ENCODE measurements at regions not wholly inside any gene's neighbourhood (a gene's known extent, or its start where the extent isn't known, plus 50 kb on each side); places are given as distances from the start of the nearest gene placed in this dataset.
"Not testable (repeated sequence)": the region's sequence is repeated elsewhere in the genome, so short reads cannot be mapped to it uniquely, and the experiment has no call there.

DNA sequence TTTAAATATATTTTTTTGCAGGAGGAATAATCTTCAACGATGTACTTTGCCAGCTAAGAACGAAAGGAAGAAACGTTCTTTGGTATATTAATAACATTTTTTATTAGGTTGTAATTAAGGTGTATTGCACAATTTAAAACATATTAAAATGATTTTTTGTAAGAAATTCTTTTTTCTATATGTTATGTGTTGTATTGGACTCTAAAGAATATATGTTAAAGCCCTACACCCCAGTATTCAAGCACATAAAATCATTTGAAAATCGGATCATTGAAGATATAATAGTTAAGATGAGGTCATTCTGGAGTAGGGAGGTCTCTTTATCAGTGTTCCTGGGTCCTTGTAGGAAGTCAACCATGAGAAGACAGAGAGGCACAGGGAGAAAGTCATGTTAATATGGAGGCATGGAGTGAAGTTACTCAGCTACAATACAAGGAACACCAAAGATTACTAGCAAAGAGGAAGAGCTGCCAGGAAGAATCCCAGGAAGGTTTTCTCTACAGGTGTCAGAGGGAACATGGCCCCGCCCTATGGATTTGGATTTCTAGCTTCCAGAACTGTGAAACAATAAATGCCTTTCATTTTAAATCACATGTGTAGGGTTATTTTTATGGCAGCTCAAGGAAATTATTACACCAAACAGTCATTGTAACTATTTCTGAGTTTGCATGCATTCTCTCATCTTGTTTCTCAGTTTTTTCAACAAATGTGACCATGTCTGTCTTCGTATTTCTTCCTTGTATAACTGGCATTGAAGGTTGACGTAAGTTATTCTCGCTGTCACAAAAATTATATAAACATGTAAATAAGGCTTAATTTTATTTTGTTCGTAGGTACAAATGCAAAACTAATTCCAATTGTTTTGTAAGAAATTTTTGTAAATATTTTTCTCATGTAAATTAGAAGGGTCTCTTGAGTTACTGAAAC, 75.4 kb upstream of the VPREB1 start:
- DNase-seq (ENCODE audit: low spot score): no peak

DNA sequence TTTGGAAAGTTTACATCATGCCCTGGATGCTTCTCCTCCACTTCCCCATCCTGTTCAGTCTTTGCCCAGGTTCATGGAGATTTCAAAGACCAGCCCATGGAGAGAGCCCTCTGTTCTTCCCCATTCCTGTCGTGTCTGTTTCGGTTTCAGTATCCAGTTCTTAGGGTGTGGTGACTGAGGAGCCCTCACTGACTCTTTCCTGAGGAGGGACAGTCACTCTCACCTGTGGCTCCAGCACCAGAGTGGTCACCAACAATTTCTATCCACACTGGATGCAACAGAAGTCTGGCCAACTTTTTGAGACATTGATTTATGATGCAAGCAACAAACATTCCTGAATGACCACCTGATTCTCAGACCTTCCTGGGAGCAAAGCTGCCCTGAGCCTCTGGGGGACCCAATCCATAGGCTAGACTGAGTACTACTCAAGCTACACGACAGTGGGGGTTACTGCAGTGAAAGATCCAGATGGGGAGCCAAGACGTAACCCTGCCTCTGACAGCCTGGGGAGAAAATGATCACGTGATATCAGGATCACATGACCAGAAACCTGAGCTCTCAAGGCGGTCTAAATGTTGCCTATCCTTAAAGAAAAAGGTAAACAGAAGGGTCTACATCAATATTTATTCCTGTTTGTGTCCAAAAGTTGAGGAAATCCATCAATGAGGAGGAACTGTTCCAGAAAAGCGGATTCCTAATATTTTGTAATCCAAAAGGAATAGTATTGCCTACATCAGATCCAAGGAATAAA, 76.2 kb upstream of the VPREB1 start:
- no peak for DNase-seq (ENCODE audit: low spot score)

DNA sequence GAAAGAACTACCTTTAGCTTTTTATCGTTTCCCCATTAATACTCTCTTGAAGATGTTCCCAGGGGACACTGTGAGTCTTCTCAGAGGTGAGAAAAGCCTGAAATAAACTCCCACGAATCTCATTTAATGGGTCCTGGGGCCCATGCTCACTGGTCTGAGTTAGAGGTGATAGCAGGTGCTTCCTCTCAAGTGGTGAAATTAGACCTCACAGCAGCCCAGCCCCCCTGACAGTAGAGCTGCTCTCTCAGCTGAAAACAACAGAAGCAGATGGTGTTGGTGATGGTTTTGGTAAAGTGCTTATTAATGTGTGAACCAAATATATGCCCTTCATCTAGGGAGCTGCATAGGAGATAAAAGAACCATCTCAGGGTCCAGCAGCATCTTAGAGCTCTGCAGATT, 76.8 kb upstream of the VPREB1 start:
- DNase-seq (ENCODE audit: low spot score): no peak

DNA sequence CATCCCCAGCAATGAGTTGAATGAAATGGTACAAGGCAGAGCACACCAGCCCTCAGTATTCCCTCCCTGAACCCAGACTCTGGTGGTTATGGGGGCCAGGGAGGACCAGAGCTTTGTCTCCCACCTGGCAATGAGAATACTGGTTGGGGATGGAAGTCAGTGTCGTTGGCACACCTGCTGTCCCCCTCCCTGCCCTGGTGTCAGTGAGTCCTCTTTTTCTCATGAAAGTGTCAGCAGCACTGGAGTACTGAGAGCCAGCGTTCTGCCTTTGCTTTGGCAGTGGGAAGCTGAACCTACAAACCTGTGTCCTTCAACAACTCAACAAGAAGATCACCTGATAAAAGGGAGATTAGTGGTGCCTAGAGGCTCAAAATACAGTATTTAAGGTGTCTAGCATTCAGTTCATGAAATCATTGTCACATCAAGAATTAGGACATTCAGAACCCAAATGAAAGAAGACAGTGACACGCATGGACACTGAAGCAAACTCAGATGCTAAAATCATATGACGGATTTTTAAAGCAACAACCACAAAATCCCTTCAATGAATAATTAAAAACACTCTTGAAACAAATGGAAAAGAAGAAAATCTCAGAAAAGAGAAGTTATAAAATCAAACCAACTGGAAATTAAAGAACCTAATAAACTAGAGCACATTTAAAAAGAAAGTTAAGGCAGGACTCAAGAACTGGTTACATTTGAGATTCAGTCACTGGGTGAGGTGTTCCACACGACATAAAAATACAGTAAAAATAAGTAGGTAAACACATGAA, 77.5 kb upstream of the VPREB1 start:
- no peak for DNase-seq (ENCODE audit: low spot score)

DNA sequence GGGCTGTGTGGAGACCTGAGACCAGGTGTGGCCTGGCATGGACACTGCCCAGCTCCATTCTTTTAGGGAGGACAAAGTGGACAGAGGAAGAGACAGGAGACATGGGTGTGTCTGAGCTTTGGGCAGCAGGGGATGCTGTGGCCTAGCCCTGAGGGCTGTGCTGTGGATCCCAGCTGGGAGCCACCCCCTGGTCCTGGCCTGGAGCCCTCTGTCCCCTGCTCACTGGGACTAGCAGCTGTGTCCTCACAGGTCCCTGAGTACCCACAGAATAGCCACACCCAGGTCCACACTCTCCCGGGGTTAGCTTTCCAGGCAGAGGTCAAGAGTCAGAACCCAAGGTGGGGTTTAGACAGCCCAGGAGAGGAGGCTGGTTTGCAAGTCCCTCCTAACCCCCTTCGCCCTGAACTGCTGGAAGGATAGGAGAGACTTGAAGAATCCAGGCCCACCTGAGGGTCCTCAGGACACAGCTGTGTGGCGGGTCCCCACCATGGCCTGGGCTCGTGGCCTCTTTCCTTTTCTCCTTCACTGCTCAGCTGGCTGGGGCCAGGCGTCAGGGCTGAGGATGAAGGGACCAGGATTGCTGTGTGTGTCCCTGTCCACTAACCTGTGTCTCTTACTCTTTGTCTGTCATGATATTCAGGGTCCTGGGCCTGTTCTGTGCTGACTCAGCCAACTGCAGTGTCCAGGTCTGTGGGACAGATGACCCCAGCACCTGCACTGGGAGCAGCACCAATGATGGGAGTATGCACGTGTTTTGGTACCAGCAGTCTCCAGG, 78.5 kb upstream of the VPREB1 start:
- no peak for DNase-seq (ENCODE audit: low spot score)

DNA sequence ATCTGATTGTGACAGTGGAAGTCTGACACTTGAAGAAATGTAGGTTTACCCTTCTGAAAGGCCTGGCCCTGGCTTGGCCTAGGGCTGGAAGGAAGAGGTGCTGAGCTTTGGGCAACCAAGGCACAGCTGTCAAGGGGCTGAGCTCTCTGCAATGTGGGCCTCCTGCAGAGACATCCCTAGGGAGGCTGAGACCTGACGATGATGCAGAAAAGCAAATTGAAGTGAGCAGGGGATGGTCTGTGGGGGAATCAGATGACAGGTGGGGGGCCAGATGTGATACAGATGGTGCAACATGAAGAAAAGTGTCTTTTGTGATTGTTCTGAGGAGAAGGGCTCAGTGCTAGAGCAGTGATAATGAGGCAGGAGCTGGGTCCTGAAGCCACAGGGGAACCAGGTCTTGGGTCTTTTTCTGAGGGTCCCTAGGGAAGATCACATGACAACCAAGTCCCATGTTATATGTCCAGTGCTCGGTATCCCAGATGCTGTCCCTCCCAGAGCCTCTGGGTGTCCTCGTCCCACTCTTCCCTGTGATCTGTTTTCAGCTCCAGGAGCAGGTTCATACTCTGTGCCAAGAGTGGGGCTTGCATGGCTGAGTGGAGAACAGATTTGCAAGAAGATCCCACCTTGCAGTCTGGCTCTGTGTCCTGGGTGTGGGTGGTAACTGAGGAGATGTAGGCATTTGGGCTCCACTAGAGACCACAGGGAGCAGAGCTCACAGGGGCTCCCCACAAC, 79.9 kb upstream of the VPREB1 start:
- no peak for DNase-seq (ENCODE audit: low spot score)

DNA sequence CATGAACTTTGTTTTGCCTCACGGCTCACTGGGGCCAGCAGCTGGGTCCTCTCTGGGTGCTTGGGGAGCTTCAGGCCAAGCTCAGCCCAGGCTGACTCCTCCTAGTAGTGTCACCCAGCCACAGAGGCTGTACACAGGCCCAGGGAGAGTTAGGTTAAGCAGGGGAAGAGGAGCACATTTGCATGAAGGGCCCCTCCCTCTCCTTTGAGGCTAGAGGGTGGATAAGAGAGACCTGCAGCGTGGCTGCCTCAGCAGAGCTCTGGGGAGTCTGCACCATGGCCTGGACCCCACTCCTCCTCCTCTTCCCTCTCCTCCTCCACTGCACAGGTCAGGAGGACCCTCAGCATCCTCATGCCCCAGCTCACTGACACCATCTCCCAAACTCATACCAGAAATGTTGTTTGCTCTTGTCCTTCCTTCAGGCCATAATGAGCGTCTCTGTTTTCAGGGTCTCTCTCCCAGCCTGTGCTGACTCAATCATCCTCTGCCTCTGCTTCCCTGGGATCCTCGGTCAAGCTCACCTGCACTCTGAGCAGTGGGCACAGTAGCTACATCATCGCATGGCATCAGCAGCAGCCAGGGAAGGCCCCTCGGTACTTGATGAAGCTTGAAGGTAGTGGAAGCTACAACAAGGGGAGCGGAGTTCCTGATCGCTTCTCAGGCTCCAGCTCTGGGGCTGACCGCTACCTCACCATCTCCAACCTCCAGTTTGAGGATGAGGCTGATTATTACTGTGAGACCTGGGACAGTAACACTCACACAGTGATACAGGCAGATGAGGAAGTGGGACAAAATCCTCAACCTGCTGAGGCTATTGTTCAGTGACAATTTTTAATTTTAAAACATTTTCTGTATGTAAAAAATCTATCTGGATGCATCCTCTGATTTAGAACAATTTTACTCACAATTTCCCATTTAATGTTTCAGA, 82.4 kb upstream of the VPREB1 start:
- DNase-seq (ENCODE audit: low spot score): no peak

DNA sequence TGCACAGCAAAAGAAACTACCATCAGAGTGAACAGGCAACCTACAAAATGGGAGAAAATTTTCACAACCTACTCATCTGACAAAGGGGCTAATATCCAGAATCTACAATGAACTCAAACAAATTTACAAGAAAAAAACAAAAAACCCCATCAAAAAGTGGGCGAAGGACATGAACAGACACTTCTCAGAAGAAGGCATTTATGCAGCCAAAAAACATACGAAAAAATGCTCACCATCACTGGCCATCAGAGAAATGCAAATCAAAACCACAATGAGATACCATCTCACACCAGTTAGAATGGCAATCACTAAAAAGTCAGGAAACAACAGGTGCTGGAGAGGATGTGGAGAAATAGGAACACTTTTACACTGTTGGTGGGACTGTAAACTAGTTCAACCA, 83.8 kb upstream of the VPREB1 start:
- not testable (repeated sequence) for DNase-seq (ENCODE audit: low spot score)

DNA sequence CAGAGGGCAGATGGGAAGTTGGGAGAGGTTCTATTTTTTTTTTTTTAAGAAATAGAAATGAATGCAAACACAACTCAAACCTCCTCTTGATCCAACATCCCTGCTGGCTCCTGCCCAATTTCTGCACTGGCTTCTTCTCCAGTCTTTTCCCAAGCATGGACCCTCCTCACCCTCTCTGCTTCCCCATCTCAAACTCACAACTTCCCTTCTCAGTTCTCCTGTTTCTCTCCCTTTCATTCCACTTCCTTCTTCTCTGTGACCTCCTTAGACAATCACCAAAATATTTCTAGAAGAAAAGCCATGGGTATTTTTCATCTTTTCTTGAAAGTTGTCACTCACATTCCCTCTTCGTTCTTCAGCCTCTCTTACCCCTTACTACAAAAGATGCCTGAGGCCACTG, 85.2 kb upstream of the VPREB1 start:
- no peak for DNase-seq (ENCODE audit: low spot score)

DNA sequence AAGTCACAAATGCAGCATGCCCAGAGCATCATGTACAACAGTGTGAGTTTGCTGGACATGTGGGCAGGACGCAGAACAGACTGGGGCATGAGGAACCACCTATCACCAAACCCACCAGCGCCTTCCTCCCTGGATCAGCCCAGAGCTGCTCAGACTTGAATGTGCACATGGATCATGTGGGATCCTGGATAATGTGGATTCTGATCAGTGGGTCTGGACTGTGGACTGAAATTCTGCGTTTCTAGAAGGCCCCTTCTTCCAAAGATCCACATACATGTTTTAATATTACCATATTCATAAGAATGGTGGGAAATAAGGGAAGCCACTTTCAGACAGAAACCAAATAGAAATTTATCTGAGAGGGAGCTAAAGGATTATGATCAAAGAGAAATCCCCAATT, 85.6 kb upstream of the VPREB1 start:
- no peak for DNase-seq (ENCODE audit: low spot score)

DNA sequence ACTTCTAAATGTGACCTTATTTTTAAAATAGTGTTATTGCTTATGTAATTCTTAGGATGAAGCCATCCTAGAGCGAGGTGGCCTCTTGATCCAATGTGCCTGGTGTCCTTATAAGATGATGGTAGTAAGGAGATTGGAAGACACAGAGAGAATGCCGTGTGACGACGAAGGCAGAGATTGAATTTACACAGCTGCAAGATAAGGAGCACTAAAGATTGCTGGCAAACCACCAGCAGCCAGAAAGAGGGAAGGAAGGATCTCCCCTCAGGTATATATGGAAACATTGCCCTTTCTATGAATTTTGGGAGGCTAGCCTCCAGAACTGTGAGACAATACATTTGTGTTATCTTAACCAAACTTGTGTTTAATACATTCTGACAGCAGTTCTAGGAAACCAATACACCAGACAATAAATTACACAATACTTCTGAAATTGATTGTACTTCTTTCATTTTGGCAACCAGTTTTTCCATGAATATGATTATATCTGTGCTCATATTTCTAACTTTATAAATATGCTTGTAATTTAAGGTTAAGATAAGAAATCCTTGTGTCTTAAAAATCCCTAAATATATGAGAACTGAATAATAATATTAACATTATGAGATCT, 86.3 kb upstream of the VPREB1 start:
- DNase-seq (ENCODE audit: low spot score): no peak

DNA sequence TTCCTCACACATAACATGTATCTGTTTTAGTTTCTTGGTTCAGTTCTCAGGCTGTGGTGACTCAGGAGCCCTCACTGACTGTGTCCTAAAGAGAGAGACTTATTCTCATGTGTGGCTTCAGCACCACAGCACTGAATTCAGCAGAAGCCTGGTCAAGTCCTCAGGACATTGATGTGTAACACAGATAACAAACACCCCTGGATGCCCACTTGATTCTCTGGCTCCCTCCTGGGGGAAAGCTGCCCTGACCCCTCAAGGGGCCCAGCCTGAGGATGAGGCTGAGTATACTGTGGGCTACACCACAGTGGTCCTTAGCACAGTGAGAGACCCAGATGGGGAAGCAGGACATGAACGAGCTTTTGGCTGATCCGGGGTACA, 87.2 kb upstream of the VPREB1 start:
- no peak for DNase-seq (ENCODE audit: low spot score)

DNA sequence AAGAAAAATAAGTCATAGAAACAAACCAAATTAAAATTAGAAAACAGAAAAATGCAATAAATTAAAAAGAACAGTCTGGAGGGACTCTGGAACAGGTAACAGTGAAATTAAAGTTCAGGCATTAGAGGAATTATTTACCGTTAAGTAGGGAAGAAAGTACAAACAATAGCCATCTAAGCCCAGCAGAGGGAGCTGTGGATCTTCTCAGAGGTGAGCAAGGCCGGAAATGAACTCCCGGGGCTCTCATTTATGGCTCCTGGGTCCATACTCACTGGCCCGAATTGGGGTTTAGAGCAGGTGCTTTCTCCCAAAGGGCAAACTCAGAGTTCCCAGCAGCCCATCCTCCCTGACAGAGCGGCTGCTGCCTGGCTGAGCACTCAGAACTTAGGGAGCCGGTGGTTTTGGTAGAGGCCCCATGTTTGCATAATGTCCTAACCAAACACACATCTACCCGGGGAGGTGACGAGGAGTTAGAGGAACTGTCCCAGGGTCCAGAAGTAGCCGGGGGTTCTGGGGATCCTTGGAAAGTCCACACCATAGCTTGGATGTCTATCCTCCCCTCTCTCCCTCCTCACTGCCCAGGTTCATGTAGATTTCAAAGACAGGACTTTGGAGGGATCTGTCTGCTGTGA, 87.8 kb upstream of the VPREB1 start:
- peak; percentile 73 for DNase-seq (ENCODE audit: low spot score)

DNA sequence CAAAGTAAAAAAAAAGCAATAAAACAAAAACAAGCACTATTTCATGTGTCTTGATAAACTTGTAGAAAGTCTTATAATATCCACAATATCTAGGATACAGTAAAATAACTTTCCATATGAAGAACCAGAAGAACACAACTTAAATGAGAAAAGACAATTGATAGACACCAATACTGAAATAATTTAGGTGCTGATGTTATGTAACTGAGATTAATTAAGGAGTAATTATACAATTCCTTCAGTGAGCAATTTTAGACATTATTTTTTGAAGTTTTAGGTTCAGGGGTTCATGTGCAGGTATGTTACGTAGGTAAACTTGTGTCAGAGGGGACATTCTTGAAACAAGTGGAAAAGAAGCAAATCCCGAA, 88.3 kb upstream of the VPREB1 start:
- no peak for DNase-seq (ENCODE audit: low spot score)

DNA sequence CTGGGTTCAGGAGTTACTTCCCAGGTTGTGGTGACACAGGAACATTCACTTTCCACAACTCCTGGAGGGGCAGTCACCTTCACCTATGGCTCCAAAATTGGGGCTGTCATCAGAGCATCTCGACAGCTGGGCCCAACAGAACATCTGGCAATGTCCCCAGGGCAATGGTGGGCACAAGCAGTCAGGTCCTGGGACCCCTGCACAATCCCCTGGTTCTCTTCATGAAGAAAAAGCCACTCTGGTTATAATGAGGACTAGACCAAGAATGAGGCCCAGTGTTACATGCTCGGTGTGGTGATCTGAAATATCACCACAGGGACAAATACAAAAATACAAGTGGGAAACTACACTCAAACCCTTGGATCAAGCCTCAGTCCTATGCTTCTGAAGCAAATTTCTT, 89.0 kb upstream of the VPREB1 start:
- no peak for DNase-seq (ENCODE audit: low spot score)

DNA sequence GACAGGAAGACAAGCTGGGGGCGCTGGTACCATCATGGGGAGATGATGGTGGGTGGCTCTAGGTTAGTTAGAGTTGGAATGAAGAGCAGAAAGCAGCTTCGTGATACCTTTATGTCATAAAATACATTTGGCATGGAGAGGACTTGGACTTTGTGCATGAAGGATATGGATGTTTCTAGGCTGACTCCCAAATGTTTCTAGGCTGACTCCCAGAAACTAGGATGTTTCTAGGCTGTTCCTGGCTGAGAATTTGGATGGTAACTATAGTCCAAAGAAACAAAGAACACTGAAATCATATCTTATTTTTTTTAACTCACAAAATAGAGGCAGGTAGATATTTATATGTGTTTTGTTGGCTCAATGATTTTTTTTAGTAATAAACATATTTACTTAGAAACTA, 89.4 kb upstream of the VPREB1 start:
- no peak for DNase-seq (ENCODE audit: low spot score)

DNA sequence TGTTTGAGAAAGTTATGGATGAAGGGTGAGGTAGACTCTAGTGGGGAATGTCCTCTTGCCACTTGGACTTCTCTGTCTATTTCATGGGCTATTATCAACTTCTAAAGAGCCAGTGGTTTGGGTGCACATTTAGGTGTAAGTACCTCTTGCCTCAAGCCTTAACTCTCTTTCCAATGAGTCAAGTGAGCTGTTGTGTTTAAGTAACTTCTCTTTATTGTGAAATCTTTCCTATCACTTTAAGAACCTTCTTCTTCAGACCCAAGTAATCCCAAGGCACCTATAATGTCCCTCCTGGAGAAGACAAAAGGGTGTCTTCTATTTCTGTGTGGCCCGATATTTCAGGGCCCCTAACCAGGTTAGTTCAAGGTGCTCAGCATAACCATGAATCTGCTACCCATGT, 90.5 kb upstream of the VPREB1 start:
- no peak for DNase-seq (ENCODE audit: low spot score)

DNA sequence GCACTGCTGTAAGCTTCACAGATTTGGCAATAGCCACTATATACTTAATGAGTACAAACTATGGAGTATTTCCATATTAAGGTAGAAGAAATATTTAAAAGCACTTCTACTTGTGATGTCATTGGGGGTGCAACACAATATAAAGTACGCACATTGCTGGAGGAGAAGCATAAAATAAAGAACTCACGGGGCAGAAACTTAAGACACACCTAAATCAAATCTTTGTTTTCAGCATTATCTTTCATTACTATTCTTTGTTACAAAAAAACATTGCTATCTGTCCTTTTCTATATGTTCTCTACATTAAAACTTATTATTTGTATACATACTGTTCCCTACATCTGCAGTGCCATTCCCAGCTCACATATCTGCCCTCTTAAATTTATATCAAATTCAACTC, 93.3 kb upstream of the VPREB1 start:
- no peak for DNase-seq (ENCODE audit: low spot score)

DNA sequence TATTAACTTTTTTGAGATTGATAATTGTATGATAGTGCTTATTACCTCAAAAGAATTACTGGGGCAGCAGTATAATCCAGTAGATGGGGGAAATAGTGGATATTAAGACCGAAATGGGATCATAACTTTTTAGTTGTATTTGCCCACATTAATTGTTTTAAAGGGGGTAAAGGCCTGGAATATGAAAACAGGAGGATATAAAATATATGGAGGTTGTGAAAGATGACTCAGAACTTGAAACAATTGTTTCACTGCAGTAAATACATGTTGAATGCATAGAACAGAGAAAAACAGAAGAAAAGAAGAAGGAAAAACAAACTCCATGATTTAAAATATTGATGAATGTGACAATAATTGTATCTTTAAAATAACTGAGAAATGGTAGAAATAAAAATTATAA, 94.1 kb upstream of the VPREB1 start:
- no peak for DNase-seq (ENCODE audit: low spot score)

Data from AG20443 (cell line).